AML-193 (cell line): ENCODE measurements at regions not wholly inside any gene's neighbourhood (a gene's known extent, or its start where the extent isn't known, plus 50 kb on each side); places are given as distances from the start of the nearest gene placed in this dataset.
"Not testable (repeated sequence)": the region's sequence is repeated elsewhere in the genome, so short reads cannot be mapped to it uniquely, and the experiment has no call there.

ENCODE experiments used
- DNase-seq, 2 experiments: peaks; one replicate each; lab custom pipeline; 2025; lab: John Stamatoyannopoulos, UW

DNA sequence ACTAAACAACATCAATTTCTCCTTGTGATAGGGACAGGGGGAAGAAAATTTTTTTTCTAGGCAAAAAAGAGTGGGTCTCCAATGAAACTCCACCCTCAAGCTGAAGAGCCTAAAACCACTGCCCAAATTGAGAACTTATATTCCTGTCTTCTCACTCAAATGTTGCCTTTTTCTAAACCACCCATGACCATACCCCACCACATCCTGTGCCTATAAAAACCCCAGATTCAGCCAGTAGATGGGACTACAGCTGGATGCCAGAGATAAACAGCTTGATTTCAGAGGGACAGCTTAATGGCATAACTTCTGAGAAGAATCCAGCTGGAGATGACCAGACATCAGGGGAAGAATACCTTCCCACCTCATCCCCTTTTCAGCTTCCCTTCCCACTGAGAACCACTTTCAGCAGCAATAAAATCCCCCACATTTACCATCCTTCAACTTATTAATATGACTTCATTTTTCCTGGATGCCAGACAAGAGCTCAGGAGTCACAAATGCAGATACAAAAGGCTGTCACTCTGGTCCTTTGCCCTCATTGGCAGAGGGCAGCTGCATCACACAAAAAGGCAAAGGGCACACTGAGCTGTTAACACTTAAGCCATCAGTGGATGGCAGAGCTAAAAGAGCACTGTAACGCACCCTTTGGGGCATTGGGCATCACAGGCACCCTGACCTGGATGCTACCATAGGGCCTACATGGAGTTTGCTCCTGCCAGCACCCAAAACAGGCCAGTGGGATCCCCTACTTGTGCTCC lies 972.5 kb upstream of the CTNND2 start:
- DNase-seq: no peak

DNA sequence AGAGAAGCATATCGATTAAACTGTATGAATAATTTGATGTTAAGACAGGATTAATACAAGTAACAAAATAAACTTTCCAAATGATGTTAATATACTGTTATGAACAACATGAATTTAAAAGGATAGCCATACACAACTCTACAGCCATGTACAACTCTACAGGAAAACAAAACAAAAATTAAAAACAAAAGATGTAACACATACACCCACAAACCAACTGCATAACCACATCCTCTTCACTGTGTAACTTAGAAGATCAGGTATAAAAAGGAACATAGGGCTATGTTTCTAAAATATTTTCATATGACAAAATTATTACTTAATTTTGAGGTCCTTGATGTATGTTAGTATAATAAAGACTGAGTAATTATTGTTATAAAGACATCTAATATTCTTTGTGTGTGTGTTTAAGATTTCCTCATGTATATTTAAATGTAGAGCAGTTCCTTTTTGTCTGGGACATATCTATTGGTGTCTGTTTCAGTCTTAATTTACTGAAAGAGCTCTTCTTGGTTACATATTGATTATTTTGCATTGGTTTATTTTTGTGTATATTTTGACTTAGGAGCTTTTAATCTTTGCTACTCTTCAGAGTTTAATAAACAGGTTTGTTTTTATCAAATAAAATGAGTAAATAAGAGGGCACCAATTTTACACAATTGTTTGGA lies 966.8 kb upstream of the CTNND2 start:
- no peak for DNase-seq

DNA sequence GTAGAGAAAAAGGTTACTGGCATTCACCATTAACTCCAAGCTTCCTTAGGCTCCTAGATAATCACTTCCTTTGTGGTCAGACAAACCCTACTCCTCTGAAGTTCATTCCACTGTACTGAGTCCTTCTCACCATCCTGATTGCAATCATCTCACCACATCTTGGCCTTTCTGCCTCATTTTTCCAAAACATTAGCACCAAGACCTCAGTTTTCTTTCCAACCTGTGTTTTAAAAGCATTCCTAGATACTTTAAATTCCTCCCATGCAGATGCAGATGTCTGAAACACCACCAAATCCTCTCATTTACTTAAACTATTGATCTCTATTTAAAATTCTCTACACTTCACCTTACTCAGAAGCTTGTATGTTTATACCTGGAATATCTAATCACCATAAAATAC lies 961.3 kb upstream of the CTNND2 start:
- no peak for DNase-seq

DNA sequence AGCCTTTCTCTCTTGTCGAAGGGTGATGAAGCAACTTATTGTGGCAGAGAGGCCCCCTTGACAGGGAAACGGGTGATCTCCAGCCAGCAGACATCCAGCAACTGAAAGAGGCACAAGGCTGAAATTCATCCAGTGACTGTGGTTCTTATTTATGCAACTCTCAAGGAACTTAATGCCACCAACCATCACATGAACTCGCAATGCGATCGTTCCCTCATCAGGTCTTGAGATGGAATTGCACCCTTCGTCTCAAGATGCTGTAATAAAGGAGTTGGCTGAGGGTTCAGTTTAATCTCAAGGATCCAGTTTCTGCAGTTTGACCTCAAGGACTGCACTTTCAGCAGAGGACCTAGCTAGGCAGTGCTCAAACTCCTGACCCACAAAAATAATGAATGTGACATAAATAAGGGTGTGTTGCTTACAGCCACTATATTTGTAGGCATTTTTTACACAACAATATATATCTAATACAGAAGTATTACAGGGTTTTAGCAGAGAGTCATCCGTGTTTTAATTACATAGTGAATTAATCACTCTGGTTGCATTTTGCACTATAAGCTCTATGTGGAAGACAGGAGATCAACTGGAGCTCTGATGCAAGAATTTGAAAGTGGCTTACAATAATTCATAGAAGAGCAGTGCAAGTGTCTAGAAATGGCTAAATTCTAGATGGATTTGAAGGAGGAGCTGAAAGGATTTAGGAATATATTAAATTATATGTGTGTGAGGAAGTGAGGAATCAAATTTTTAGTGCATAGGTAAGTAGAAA lies 957.8 kb upstream of the CTNND2 start:
- no peak for DNase-seq

DNA sequence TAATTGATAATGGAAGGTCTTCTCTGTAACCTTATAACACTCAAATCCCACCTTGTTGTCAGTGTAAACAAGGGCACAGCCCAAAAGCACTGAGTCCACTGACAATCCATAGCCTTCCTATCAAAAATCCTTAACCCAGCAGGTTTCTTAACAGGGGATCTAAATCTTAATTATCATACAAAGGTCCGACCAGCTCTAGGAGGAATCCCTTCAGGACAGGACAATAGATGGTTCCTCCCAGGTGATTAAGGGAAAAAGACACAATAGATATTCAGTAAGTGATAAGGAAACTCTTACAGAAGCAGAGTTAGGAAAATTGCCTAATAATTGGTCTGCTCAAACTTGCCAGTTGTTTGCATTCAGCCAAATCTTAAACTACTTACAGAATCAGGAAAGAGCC lies 951.9 kb upstream of the CTNND2 start:
- DNase-seq: not testable (repeated sequence)

DNA sequence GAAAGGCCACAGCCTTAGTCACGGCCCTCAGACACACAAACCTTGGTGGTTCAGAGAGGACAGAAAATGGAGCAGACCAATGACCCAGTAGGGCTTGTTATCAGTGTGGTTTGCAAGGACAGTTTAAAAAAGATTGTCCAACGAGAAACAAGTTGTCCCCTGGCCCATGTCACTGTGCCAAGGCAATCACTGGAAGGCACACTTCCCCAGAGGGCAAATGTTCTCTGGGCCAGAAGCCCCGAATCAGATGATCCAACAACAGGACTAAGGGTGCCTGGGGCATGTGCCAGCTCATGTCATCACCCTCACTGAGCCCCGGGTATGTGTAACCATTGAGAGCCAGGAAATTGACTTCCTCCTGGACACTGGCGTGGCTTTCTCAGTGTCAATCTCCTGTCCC lies 950.1 kb upstream of the CTNND2 start:
- DNase-seq: no peak

DNA sequence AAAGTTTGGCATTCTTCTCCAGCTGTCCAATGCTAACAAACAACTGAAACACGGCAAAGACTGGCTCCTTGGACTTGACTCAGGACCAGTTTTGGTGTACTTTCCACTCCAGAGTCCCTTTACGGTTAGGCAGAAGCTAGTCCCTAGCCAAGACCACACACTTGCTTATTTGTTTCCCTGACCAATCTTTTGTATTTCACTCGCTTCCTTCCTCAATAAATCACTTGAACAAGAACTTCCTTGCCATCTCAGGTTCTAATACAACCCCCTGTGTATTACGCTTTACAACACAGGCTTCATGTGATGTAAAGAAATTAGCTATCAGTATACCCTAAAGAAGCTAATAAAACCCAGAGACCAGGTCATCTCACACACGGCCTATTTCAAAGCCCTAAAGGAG lies 947.5 kb upstream of the CTNND2 start:
- no peak for DNase-seq

DNA sequence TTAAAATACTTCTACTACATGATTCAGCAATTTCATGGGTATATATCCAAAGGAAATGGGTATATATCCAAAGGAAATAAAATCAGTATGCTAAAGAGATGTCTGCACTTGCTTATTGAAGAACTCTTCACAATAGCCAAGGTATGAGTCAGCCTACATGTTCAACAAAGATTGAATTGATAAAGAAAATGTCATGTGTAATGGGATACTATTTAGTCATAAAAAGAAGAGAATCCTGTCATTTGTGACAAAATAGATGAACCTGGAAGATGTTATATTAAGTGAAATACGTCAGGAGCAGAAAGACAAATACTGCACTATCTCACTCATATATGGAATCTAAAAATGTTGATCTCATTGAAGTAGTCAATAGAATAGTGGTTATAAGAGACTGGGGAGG lies 944.5 kb upstream of the CTNND2 start:
- DNase-seq: no peak

DNA sequence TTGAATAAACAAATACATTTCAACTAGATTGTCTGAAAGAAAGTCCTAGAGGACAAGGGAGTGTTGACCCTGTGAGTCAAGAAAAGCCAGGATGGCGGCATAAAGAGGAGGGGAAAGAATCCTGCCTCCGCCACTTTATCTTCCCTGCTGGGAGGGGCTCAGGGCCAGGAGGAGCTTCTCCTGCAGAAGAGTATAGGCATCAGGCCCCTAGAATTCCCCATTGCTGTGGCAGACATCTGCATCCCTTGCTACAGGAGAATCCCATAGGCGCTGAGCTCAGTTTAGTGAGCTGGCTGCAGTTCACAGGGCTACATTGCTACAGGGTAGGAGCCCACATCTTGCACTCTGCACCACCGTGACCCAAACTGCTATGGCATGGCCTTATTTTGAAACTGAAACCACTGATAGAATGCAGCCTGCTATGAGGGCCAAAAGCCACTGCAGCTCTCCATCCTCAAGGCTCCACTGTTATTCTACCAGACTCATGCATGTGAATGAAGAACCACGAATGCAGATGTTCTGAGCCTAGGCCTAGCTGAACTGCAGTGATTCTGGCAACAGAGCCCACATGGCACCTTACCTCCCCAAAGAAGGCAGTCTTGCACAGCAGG lies 941.4 kb upstream of the CTNND2 start:
- DNase-seq: no peak

DNA sequence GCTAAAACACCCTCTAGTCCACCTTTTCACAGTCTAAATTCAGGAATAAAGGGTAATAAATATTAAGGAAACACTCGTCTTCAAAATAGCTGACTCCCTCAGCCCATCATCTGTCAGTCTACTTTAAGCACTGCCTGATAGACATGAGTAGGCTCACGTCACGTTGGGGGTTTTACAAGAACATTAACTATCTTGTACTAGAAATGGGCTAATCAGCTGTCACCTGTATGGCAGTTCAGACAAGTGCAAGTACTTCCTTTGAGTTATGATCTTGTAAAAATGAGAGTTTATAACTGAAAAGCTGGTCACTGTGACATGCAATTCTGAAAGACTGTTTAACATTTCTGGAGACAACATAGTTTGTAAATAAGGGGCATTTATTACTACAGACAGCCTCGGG lies 936.7 kb upstream of the CTNND2 start:
- no peak for DNase-seq

DNA sequence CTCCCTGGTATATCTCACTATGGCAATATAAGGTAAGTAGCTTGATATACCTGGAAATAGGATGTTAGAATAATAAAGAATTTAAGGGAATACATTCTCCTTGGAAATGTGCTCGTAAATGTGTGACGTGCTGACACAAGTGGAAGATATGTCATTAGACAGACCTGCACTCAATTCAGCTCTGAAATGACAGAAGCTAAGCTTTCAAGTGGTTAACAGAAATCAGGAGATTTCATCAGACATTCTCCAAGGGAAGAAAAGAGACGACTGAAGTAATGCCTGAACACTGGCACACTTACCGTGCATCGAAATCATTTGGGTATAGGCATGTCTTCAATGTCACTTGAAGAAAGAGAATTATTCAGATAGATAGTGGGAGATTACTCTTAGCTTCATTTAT lies 933.3 kb upstream of the CTNND2 start:
- DNase-seq: no peak

DNA sequence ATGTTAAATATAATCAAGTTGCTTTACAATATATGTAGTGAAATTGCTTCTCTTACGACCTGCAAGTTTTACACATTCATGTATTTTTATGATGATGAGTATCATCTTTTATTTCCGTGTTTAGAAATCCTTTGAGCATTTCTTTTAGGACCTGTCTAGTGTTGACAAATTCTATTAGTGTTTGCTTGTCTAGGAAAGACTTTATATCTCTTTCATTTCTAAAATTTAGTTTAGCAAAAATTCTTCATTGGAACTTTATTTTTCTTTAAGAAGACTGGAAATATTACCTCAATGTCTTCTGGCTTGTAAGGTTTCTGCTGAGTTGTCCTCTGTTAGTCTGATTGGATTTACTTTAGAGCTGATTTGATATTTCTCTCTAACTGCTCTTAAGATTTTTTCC lies 920.9 kb upstream of the CTNND2 start:
- DNase-seq: no peak

DNA sequence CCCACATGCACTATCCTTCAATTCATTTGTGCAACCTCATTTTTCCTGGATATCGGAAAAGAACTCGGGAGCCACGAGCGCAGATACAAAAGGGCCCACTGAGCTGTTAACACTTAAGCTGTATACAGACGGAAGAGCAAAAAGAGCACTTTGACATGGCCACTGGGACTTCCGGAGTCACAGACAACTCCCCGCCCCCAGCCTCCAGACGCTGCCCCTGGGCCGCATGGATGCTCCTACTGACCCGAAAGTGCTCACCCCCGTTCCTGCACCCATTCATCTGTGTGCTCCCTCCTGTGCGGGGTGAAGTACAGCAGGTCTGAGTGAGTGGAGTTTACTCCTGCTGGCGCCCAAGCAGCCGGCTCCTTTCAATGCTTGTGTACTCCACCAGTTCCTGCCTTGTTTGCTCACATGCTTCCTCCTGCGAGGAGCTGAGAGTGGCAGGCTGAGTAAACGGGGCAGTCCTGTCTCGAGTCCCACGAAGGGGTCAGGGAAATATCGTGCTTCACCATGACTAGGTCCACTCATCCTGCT lies 901.0 kb upstream of the CTNND2 start:
- no peak for DNase-seq

DNA sequence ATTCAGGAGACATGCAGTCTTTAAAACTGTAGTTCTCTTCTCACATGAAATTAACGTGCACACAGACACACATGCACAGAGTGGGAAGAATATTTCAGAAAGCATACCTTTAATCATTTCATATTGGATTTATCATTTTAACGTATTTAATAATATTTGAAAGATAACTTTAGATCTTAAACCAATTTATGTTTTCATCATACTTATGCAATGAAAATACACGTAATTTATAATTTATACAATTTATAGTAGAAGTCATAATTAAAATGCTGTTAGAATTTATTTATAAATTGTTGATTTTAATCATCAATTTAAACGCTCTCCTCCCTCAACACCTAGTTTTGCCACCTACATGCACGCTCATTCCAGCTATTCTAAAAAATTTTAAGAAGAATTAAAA lies 894.9 kb upstream of the CTNND2 start:
- DNase-seq: no peak

DNA sequence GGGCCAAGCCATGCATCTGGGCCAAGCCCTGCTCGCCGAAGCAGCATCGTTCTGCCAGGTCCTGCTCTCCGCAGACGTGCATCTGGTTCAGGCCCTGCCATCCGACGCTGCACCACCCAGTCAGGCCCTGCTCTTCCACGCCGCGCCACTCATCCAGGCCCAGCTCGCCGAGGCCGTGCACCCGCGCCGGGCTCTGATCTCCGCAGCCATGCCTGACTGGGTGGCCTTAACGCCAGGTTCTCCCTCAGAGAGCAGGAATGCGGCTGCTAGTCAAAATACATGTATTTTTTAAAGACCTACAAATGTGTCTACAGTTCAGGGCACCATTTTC lies 891.1 kb upstream of the CTNND2 start:
- DNase-seq: no peak

DNA sequence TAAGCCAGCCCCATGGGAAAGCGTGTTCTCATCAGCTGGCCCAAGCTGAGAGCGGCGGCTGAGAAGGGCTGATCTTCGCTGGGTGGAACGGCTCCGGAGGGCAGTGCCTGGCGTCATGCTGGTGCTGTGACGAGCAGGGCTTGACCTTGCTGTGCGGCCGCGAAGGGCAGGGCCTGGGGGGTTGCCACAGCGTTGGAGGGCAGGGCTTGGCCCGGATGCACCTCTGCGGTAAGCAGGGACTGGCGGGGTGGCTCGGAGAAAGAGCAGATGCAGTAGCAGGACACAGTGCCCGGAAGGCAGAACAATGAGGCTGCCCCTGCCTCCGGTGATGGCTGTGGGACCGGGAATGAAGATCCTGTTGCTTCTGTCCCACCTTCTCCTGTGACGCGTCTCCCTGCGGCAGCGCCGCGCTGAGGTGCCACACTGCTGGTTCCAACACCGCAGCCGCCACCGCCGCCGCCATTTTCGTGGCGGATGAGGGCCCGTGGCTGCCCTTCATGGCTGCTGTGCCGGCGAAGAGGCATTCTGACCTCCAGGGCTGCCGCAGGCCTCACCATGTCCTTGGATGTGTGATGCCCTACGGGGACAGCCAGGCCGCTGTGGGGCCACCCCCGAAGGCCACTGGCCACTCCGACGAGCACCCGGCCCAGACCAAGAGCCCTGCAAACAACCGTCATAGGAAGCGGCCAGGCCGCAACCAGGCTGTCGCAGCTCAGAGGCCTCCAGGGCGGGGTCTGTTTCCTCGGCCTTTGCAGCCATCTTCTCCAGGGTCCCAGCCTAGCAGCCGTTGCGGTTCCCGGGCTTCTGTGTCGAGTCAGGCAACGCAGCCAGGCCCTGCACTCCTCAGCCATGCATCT lies 890.5 kb upstream of the CTNND2 start:
- DNase-seq: no peak

DNA sequence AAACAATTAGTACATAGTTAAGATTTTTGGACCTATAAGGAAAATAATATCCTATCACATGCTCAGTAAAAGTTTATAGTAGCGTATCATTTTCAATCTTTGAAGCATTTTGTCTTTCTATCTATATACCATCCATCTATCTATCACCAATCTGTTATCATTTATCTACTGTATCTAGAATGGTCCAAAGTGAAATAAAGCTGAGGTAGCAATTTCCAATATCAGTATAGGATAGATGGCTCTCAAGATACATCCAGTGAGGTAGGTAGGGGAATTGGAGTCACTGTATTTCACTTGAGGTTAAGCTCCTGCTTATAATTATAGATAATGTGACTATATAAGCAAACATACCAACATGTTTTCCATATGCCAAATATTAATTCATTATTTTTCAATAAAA lies 889.1 kb upstream of the CTNND2 start:
- no peak for DNase-seq

DNA sequence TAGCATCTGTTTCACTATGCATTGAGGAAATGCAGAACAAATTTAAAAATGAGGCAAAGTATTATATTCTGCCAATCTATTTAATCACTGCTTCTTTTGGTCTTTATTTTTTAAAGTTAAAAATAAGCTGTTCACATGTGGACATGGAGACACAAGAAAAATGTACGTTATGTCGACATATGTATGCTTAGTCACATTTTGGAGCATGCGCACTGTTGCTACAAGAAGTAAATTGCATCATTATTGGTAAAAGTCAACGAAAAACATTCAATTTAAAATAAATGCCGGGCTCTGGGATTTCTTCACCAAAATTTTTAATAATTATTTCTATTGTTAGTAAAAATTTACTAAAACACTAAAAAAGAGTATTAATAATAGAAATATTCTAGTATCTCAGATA lies 876.3 kb upstream of the CTNND2 start:
- no peak for DNase-seq

DNA sequence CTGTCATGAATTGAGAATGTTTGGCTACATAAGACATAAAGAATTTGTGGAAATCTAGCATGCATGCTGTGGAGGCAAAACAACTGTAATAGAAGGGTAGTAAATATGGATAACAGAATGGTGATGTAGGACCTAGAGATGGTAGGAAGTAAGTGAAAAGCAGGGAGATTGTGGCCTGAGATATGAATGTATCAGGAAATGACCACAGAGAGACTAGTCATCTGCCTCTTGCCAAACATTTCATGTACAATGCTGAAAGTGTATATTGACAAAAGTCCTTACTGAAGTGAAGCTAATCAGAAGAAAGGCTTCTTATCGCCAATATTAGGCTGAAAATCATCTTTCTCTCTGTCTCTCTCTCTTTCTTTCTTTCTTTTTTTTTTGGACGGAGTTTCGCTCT lies 873.1 kb upstream of the CTNND2 start:
- no peak for DNase-seq

DNA sequence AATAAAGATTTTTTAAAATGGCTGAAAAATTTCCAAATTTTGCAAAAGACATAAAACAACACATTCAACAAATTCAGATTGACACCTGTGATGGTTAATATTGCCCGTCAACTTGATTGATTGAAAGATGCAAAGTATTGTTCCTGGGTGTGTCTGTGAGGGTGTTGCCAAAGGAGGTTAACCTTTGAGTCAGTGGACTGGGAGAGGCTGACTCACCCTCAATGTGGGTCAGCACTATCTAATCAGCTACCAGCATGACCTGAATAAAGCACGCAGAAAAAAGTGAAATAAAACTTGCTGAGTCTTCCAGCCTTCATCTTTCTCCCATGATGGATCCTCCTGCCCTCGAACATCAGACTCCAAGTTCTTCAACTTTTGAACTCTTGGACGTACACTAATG lies 868.0 kb upstream of the CTNND2 start:
- DNase-seq: no peak

DNA sequence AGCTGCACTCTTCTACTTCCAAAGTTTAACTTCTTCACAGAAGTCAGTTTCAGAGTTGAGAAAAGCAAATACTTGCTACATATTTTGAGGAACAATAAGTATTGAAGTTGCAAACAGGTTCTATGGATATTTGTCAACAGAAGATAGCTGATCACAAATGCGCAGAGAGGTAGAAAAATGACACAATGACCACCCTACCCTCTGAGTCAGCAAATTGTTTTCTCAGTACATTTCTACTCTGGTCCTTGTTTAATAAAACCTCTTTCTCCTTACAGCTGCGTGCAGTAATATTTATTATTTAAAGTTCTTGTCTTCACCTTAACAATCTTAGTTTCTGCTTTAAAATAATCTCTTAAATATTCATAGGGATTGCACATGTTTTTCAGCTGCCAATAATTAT lies 855.1 kb upstream of the CTNND2 start:
- DNase-seq: no peak

DNA sequence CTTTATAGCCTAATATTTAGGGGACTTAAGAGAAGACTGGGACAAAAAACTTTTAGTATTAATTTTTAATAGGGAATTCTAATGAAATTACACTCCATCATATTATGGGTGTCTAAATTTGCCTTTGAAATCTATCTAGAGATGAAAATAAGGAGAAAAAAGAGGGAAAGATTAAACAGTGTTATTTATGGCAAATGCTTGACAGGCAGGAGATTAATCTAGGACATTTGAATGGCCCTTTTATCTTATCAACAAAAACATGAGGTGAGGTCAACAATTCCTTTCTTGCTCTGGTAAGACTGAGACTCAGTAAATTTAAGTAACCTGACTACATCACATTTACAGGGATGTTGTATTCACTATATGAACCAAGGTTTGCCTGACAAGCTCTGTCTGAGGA lies 852.8 kb upstream of the CTNND2 start:
- DNase-seq: no peak
